SU-DHL-6 (cell line): ENCODE measurements at regions not wholly inside any gene's neighbourhood (a gene's known extent, or its start where the extent isn't known, plus 50 kb on each side); places are given as distances from the start of the nearest gene placed in this dataset.

Source experiments
- CTCF ChIP-seq: fragments of 200-600 bp; sonication (generic); IDR thresholded peaks from one replicate; pipeline ENCODE4 v1.5.1; 2017; ENCODE audit warnings: antibody characterized with exemption, mild to moderate bottlenecking, low read length, moderate library complexity; ENCODE audit not compliant: insufficient read depth, poor library complexity, severe bottlenecking
- EZH2phosphoT487 ChIP-seq: fragments of 200-600 bp; sonication (generic), shearing (Covaris generic); conservative IDR thresholded peaks from 2 replicates; pipeline ENCODE4 v1.6.1; 2018; ENCODE audit warnings: mild to moderate bottlenecking, antibody characterized with exemption, low read length, moderate library complexity, mixed read lengths

GRCh38 chr13:76813891-76814290 lies 72.3 kb downstream of the KCTD12 start:
- TF ChIP-seq CTCF = no peak
- no peak for TF ChIP-seq EZH2phosphoT487
